Neuronal stem cell (in vitro differentiated cells): ENCODE measurements at regions not wholly inside any gene's neighbourhood (a gene's known extent, or its start where the extent isn't known, plus 50 kb on each side); places are given as distances from the start of the nearest gene placed in this dataset.
A peak's percentile ranks its signal among the peaks of the same experiment; 100 is the strongest.

Source experiments
- DNase-seq: peaks from one replicate; pipeline ENCODE4 v3.0.0-alpha.2; 2013; ENCODE audit warnings: low spot score
- H2AFZ ChIP-seq: one replicate; pipeline ENCODE4 v1.6.1; 2013; ENCODE audit warnings: mild to moderate bottlenecking, low read length, inconsistent platforms
- H2AK5ac ChIP-seq: 2 replicates; pipeline ENCODE4 v1.6.1; 2013; ENCODE audit warnings: low read depth, mild to moderate bottlenecking, inconsistent platforms, low read length, moderate library complexity, mixed read lengths
- H2BK120ac ChIP-seq: 2 replicates; pipeline ENCODE4 v1.6.1; 2013; ENCODE audit warnings: low read depth, mild to moderate bottlenecking, inconsistent platforms, low read length, moderate library complexity, mixed read lengths
- H2BK12ac ChIP-seq: one replicate; pipeline ENCODE4 v1.6.1; 2013; ENCODE audit warnings: low read length, inconsistent platforms
- H2BK15ac ChIP-seq: 2 replicates; pipeline ENCODE4 v1.6.1; 2013; ENCODE audit warnings: mild to moderate bottlenecking, low read length, inconsistent platforms, mixed read lengths
- H2BK5ac ChIP-seq: one replicate; pipeline ENCODE4 v1.6.1; 2013; ENCODE audit warnings: inconsistent platforms, mild to moderate bottlenecking, low read length, moderate library complexity
- H3K14ac ChIP-seq: one replicate; pipeline ENCODE4 v1.6.1; 2013; ENCODE audit warnings: low read length, inconsistent platforms
- H3K18ac ChIP-seq: 2 replicates; pipeline ENCODE4 v1.6.1; 2013; ENCODE audit warnings: low read length, inconsistent platforms
- H3K23ac ChIP-seq: 2 replicates; pipeline ENCODE4 v1.6.1; 2013; ENCODE audit warnings: low read depth, mild to moderate bottlenecking, mixed read lengths, low read length, inconsistent platforms; ENCODE audit not compliant: poor library complexity
- H3K27ac ChIP-seq: replicated peaks from 3 replicates; pipeline ENCODE4 v1.5.1; 2013; ENCODE audit warnings: low read length, inconsistent platforms
- H3K27me3 ChIP-seq, 3 experiments: 2 replicates each; pipeline ENCODE4 v1.6.1; 2013; ENCODE audit warnings: low read length in 3 of 3, mild to moderate bottlenecking in 2 of 3, inconsistent platforms in 1 of 3, low read depth in 1 of 3, mixed read lengths in 1 of 3, moderate library complexity in 1 of 3; ENCODE audit not compliant: control insufficient read depth in 3 of 3, insufficient read depth in 3 of 3
- H3K36me3 ChIP-seq, 2 donors: replicated peaks in 1 of 2; 2 replicates each; pipeline ENCODE4 v1.6.1; 2013; ENCODE audit warnings: low read length in 2 of 2; ENCODE audit not compliant: control insufficient read depth in 2 of 2, insufficient read depth in 2 of 2
- H3K4ac ChIP-seq: 2 replicates; pipeline ENCODE4 v1.6.1; 2013; ENCODE audit warnings: inconsistent platforms, mild to moderate bottlenecking, low read length, moderate library complexity
- H3K4me1 ChIP-seq, 2 donors: 1 replicate in 1 of 2; 2 replicates in 1 of 2; pipeline ENCODE4 v1.6.1; 2013; ENCODE audit warnings: low read length in 2 of 2, low read depth in 1 of 2; ENCODE audit not compliant: control insufficient read depth in 2 of 2, insufficient read depth in 1 of 2
- H3K4me2 ChIP-seq: one replicate; pipeline ENCODE4 v1.6.1; 2013; ENCODE audit warnings: mild to moderate bottlenecking, low read length, inconsistent platforms; ENCODE audit not compliant: insufficient read depth, poor library complexity, severe bottlenecking
- H3K4me3 ChIP-seq, 2 donors: 2 replicates each; pipeline ENCODE4 v1.5.1; 2013; ENCODE audit warnings: low read length in 2 of 2, mild to moderate bottlenecking in 2 of 2, inconsistent platforms in 1 of 2, moderate library complexity in 1 of 2
- H3K79me1 ChIP-seq: one replicate; pipeline ENCODE4 v1.6.1; 2013; ENCODE audit warnings: low read depth, mild to moderate bottlenecking, inconsistent platforms, low read length, moderate library complexity
- H3K9ac ChIP-seq: one replicate; pipeline ENCODE4 v1.6.1; 2013; ENCODE audit warnings: mild to moderate bottlenecking, low read depth, low read length, inconsistent platforms; ENCODE audit not compliant: poor library complexity
- H3K9me3 ChIP-seq, 2 donors: replicated peaks in 1 of 2; 2 replicates each; pipeline versions ENCODE3 to v1.6.1; 2013; ENCODE audit warnings: low read length in 2 of 2, mild to moderate bottlenecking in 2 of 2, inconsistent platforms in 1 of 2, low read depth in 1 of 2, mixed read lengths in 1 of 2, moderate library complexity in 1 of 2; ENCODE audit not compliant: control insufficient read depth in 2 of 2, insufficient read depth in 1 of 2
- H4K8ac ChIP-seq: one replicate; pipeline ENCODE4 v1.6.1; 2013; ENCODE audit warnings: low read depth, mild to moderate bottlenecking, inconsistent platforms, low read length, moderate library complexity
- H4K91ac ChIP-seq: one replicate; pipeline ENCODE4 v1.6.1; 2013; ENCODE audit warnings: low read length, low read depth, mild to moderate bottlenecking, inconsistent platforms; ENCODE audit not compliant: poor library complexity
- WGBS, 2 donors: extraction: QIAGEN DNeasy Blood & Tissue Kit; methylation state at CpG; one replicate each; pipeline ENCODE4 v1.1.7; 2013; ENCODE audit warnings: missing lambda C conversion rate in 2 of 2, mixed read lengths in 1 of 2; ENCODE audit not compliant: insufficient read length in 2 of 2, insufficient replicate concordance in 1 of 2; ENCODE audit errors: extremely low coverage in 2 of 2; 5-methylcytosine and 5-hydroxymethylcytosine counted together

GRCh38 chr13:65445340-65445739 is 1784.8 kb downstream of the PCDH9 start:
- H2AK5ac ChIP-seq, result no peak overlapping the region
- H3K9me3 ChIP-seq, result peaks cover 0 to 5% of the 10 kb centered on the region in 2 donors
- H2AFZ ChIP-seq, result no peak overlapping the region
- no peaks in the 10 kb centered on the region for H3K79me1 ChIP-seq
- no peaks in the 10 kb centered on the region for H3K36me3 ChIP-seq
- no peak overlapping the region for H3K4ac ChIP-seq
- no peak overlapping the region for H3K23ac ChIP-seq
- H2BK15ac ChIP-seq, result no peak overlapping the region
- H4K91ac ChIP-seq, result no peak overlapping the region
- no peak overlapping the region for H3K27ac ChIP-seq
- no peak overlapping the region for H2BK5ac ChIP-seq
- H2BK120ac ChIP-seq, result no peak overlapping the region
- no peak overlapping the region for H3K14ac ChIP-seq
- no peak overlapping the region for H3K18ac ChIP-seq
- H4K8ac ChIP-seq, result no peak overlapping the region
- DNase-seq, result no peak
- H2BK12ac ChIP-seq, result no peak overlapping the region
- no peak overlapping the region for H3K4me2 ChIP-seq
- H3K27me3 ChIP-seq, result no peaks in the 10 kb centered on the region
- H3K9ac ChIP-seq, result no peak overlapping the region
- H3K4me3 ChIP-seq, result no peak overlapping the region
- no peaks in the 10 kb centered on the region for H3K4me1 ChIP-seq

GRCh38 chr13:65435590-65435989 is 1794.5 kb downstream of the PCDH9 start:
- Histone ChIP-seq H3K27ac (no peak overlapping the region), H2BK120ac (no peak overlapping the region), H3K9ac (no peak overlapping the region), H3K4me2 (no peak overlapping the region), H3K4me3 (peak overlapping the region in 1 of 2 donors; percentile 66), H3K36me3 (no peaks in the 10 kb centered on the region), H2BK15ac (no peak overlapping the region), H3K14ac (no peak overlapping the region), H3K4me1 (no peaks in the 10 kb centered on the region), H3K18ac (no peak overlapping the region), H2BK12ac (no peak overlapping the region), H4K8ac (no peak overlapping the region), H3K23ac (no peak overlapping the region), H2AK5ac (no peak overlapping the region), H3K27me3 (no peaks in the 10 kb centered on the region), H4K91ac (no peak overlapping the region), H2AFZ (no peak overlapping the region), H3K79me1 (no peaks in the 10 kb centered on the region), H3K4ac (no peak overlapping the region), H3K9me3 (peaks cover 0 to 2% of the 10 kb centered on the region in 2 donors), H2BK5ac (no peak overlapping the region)
- WGBS, 2 donors, result no CpG with 5 or more reads among the region's 7 CpGs
- DNase-seq, result no peak

- H3K4me3 ChIP-seq, result no peak overlapping the region
- no peak overlapping the region for H3K4me2 ChIP-seq
- no peak overlapping the region for H2BK120ac ChIP-seq
- no peak overlapping the region for H2BK15ac ChIP-seq
- H2BK5ac ChIP-seq, result no peak overlapping the region
- no peak overlapping the region for H2BK12ac ChIP-seq
- H2AFZ ChIP-seq, result no peak overlapping the region
- H3K27ac ChIP-seq, result no peak overlapping the region
- WGBS, 2 donors, result no CpG with 5 or more reads among the region's 1 CpG
- H3K79me1 ChIP-seq, result no peaks in the 10 kb centered on the region
- H4K8ac ChIP-seq, result no peak overlapping the region
- no peak overlapping the region for H3K9ac ChIP-seq
- no peaks in the 10 kb centered on the region for H3K4me1 ChIP-seq
- H3K18ac ChIP-seq, result no peak overlapping the region
- no peak for DNase-seq
- no peak overlapping the region for H3K4ac ChIP-seq
- H4K91ac ChIP-seq, result no peak overlapping the region
- H2AK5ac ChIP-seq, result no peak overlapping the region
- H3K9me3 ChIP-seq, result no peaks in the 10 kb centered on the region
- H3K14ac ChIP-seq, result no peak overlapping the region
- no peaks in the 10 kb centered on the region for H3K27me3 ChIP-seq
- no peak overlapping the region for H3K23ac ChIP-seq
- H3K36me3 ChIP-seq, result no peaks in the 10 kb centered on the region
Observed at GRCh38 chr13:65417953-65418352, 1812.2 kb downstream of the PCDH9 start.

GRCh38 chr13:65416784-65417183 is 1813.4 kb downstream of the PCDH9 start:
- Histone ChIP-seq H3K27me3 (no peaks in the 10 kb centered on the region), H2BK120ac (no peak overlapping the region), H3K9ac (no peak overlapping the region), H3K4me2 (no peak overlapping the region), H3K4ac (no peak overlapping the region), H3K23ac (no peak overlapping the region), H4K8ac (no peak overlapping the region), H2BK15ac (no peak overlapping the region), H3K9me3 (no peaks in the 10 kb centered on the region), H3K36me3 (no peaks in the 10 kb centered on the region), H2BK12ac (no peak overlapping the region), H3K4me3 (no peak overlapping the region), H3K27ac (no peak overlapping the region), H4K91ac (no peak overlapping the region), H2AFZ (no peak overlapping the region), H2AK5ac (no peak overlapping the region), H3K4me1 (no peaks in the 10 kb centered on the region), H3K14ac (no peak overlapping the region), H3K18ac (no peak overlapping the region), H2BK5ac (no peak overlapping the region), H3K79me1 (no peaks in the 10 kb centered on the region)
- no CpG with 5 or more reads among the region's 1 CpG for WGBS, 2 donors
- DNase-seq, result no peak
